Esophagus muscularis mucosa (tissue), 3 donors: ENCODE measurements at regions not wholly inside any gene's neighbourhood (a gene's known extent, or its start where the extent isn't known, plus 50 kb on each side); places are given as distances from the start of the nearest gene placed in this dataset.

ENCODE experiments used
- POLR2A ChIP-seq: fragments of 450-650 bp; IDR thresholded peaks from one replicate; pipeline ENCODE4 v1.6.1; 2017; ENCODE audit warnings: antibody characterized with exemption, moderate library complexity, mild to moderate bottlenecking, low read depth
- TF ChIP-seq, protein P1 (sequence below), 3 experiments: fragments of 200-600 bp in 2 of 3; fragments of 450-650 bp in 1 of 3; sonication (generic) in 2 of 3; IDR thresholded peaks; one replicate each; pipeline ENCODE4 v1.5.1; 2017 to 2019; ENCODE audit warnings: antibody characterized with exemption in 3 of 3, mild to moderate bottlenecking in 2 of 3, moderate library complexity in 1 of 3

DNA sequence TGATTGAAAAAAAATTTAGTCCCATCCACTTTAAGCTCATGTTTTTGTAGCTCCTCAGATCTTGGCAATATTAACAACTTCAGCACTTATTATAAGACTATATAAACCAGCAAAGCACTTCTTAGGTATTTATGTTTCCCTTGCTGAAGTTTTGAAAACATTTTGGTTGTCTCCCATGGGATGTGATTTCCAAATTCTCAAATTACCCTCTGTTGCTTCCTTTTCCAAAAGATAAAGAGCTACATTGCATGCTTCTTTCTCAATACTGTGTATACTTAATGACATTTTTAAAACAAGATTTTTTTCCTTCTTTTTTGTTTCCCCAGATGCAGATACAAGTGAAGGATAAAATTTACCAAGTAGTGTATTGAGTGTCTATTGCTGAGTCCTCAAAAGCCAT is 567.1 kb downstream of the CSNK1G3 start:
- no peak for TF ChIP-seq POLR2A
- TF ChIP-seq, protein P1, sequence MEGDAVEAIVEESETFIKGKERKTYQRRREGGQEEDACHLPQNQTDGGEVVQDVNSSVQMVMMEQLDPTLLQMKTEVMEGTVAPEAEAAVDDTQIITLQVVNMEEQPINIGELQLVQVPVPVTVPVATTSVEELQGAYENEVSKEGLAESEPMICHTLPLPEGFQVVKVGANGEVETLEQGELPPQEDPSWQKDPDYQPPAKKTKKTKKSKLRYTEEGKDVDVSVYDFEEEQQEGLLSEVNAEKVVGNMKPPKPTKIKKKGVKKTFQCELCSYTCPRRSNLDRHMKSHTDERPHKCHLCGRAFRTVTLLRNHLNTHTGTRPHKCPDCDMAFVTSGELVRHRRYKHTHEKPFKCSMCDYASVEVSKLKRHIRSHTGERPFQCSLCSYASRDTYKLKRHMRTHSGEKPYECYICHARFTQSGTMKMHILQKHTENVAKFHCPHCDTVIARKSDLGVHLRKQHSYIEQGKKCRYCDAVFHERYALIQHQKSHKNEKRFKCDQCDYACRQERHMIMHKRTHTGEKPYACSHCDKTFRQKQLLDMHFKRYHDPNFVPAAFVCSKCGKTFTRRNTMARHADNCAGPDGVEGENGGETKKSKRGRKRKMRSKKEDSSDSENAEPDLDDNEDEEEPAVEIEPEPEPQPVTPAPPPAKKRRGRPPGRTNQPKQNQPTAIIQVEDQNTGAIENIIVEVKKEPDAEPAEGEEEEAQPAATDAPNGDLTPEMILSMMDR (IDR thresholded peaks at IDR 0.05) = no peak
